ENCODE measurements at regions not wholly inside any gene's neighbourhood (a gene's known extent, or its start where the extent isn't known, plus 50 kb on each side); places are given as distances from the start of the nearest gene placed in this dataset.

DNA sequence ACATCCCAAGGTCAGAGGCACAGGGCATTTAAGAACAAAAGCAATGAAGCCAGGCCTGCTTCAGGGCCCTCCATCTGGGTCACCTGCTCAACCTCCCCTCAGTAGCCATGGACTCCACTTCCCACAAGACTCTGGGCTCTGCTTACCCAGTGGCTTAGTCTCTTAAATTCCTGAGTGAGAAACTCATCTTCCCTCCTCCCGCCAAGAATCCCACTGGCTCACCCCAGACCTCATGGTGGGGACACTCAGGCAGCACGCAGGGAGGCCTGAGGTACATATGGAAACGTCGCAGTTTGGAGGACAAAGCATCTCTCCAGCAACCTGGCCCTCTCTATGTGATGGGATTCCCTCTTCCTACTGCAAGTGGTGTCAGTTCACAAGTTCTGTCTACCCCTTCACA is 326.7 kb upstream of the CDH5 start:
- TF ChIP-seq, protein P1, sequence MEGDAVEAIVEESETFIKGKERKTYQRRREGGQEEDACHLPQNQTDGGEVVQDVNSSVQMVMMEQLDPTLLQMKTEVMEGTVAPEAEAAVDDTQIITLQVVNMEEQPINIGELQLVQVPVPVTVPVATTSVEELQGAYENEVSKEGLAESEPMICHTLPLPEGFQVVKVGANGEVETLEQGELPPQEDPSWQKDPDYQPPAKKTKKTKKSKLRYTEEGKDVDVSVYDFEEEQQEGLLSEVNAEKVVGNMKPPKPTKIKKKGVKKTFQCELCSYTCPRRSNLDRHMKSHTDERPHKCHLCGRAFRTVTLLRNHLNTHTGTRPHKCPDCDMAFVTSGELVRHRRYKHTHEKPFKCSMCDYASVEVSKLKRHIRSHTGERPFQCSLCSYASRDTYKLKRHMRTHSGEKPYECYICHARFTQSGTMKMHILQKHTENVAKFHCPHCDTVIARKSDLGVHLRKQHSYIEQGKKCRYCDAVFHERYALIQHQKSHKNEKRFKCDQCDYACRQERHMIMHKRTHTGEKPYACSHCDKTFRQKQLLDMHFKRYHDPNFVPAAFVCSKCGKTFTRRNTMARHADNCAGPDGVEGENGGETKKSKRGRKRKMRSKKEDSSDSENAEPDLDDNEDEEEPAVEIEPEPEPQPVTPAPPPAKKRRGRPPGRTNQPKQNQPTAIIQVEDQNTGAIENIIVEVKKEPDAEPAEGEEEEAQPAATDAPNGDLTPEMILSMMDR (conservative IDR thresholded peaks at IDR 0.05 in 1 of 2, IDR thresholded peaks at IDR 0.05 in 1 of 2; ENCODE audit: extremely low read depth in 1 of 2, insufficient read depth in 1 of 2, low read depth in 1 of 2, low read length in 2 of 2): no peak
- TF ChIP-seq EZH2 (IDR thresholded peaks at IDR 0.05; ENCODE audit: borderline replicate concordance, low read length): no peak
